HG02885 (cell line): ENCODE measurements at regions not wholly inside any gene's neighbourhood (a gene's known extent, or its start where the extent isn't known, plus 50 kb on each side); places are given as distances from the start of the nearest gene placed in this dataset.

ENCODE experiments used
- ATAC-seq: cut with Tn5 transposase; IDR thresholded peaks from one replicate; pipeline ENCODE4 v1.9.1; 2021; ENCODE audit warnings: mild to moderate bottlenecking; ENCODE audit not compliant: unreplicated experiment, poor library complexity

- no peak for ATAC-seq
Measured at GRCh38 chr1:234909851-234910250, 218.8 kb downstream of the TOMM20 start.

GRCh38 chr1:234909307-234909810 is 219.3 kb downstream of the TOMM20 start:
- no peak for ATAC-seq

GRCh38 chr1:234908571-234908970 is 220.1 kb downstream of the TOMM20 start:
- ATAC-seq = no peak

- ATAC-seq = no peak
Measured at GRCh38 chr1:234907940-234908405, 220.7 kb downstream of the TOMM20 start.

- no peak for ATAC-seq
Measured at GRCh38 chr1:234907208-234907939, 221.3 kb downstream of the TOMM20 start.

GRCh38 chr1:234906654-234907053 is 222.0 kb downstream of the TOMM20 start:
- no peak for ATAC-seq

GRCh38 chr1:234902774-234903547 is 225.7 kb downstream of the TOMM20 start:
- ATAC-seq = no peak

GRCh38 chr1:234901491-234902049 is 227.1 kb downstream of the TOMM20 start:
- ATAC-seq = no peak

- ATAC-seq = no peak
Measured at GRCh38 chr1:234900595-234900994, 228.0 kb downstream of the TOMM20 start.

- ATAC-seq = no peak
Measured at GRCh38 chr1:234899730-234900072, 228.9 kb downstream of the TOMM20 start.

- ATAC-seq = no peak
Measured at GRCh38 chr1:234899041-234899729, 229.5 kb downstream of the TOMM20 start.

- ATAC-seq = no peak
Measured at GRCh38 chr1:234898455-234899033, 230.1 kb downstream of the TOMM20 start.

GRCh38 chr1:234897754-234898454 is 230.7 kb downstream of the TOMM20 start:
- no peak for ATAC-seq

GRCh38 chr1:234897390-234897749 is 231.3 kb downstream of the TOMM20 start:
- ATAC-seq = no peak

GRCh38 chr1:234896477-234897389 is 231.9 kb downstream of the TOMM20 start:
- ATAC-seq = no peak

GRCh38 chr1:234893725-234894630 is 234.7 kb downstream of the TOMM20 start:
- no peak for ATAC-seq

- ATAC-seq = no peak
Measured at GRCh38 chr1:234893359-234893724, 235.3 kb downstream of the TOMM20 start.

- no peak for ATAC-seq
Measured at GRCh38 chr1:234892642-234893041, 236.0 kb downstream of the TOMM20 start.
